Frontal cortex (tissue), 3 donors: ENCODE measurements at regions not wholly inside any gene's neighbourhood (a gene's known extent, or its start where the extent isn't known, plus 50 kb on each side); places are given as distances from the start of the nearest gene placed in this dataset.

Source experiments
- DNase-seq, 2 donors: peaks; one replicate each; pipeline ENCODE4 v3.0.0; 2012; ENCODE audit warnings: low spot score in 2 of 2
- FAIRE-seq: peaks from 2 replicates; lab custom pipeline; 2012; peaks lifted over from hg19 to GRCh38; lab: Jason Lieb, UNC
- donor health status: control.
- donor health status: control.
- donor health status: control.

DNA sequence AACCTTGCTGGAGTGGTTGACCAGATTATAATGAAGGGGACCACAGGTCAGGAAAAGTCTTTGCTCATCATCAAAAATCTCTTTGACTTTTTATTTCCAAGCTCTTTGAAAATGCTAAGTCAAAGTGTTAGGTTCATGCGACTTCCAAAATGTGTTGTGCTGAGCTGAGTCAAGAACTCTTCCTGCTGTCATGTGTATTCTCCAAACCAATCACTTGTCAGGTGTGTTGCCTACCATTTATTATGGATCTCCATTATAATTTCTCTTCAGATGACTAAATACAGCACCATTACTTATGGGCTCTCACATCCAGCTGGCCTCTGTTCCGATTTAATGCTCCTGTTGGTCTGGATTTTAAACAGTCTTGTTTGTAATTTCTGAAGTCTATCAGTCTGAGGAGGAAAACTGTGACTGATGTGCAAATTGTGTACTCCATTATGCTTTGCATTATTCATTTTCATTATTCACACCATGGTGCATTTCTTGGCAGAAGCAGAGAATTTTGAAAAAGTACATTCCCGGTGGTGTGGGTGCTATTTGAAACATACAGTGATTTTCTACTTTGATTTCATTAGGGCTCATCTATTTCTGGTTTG lies 562.5 kb downstream of the LMO7 start:
- DNase-seq, result no peak
- no peak for FAIRE-seq

DNA sequence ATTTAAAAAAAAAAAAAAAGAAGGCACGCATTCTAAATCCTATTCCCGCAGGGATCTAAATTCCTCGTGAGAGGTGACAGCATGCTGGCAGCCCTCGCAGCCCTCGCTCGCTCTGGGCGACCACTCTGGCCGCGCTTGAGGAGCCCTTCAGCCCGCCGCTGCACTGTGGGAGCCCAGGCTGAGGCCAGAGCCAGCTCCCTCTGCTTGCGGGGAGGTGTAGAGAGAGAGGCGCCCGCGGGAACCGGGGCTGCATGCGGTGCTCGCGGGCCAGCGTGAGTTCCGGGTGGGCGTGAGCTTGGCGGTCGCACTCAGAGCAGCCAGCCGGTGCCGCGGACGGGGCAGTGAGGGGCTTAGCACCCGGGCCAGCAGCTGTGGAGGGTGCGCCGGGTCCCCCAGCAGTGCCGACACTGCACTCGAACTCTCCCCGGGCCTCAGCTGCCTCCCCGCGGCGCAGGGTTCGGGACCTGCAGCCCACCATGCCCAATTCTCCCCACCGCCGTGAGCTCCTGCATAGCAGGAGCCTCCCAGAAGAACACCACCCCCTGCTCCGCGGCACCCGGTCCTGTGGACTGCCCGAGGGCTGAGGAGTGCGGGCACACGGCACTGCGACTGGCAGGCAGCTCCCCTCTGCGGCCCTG lies 553.9 kb downstream of the LMO7 start:
- DNase-seq (no peak), FAIRE-seq (no peak)

DNA sequence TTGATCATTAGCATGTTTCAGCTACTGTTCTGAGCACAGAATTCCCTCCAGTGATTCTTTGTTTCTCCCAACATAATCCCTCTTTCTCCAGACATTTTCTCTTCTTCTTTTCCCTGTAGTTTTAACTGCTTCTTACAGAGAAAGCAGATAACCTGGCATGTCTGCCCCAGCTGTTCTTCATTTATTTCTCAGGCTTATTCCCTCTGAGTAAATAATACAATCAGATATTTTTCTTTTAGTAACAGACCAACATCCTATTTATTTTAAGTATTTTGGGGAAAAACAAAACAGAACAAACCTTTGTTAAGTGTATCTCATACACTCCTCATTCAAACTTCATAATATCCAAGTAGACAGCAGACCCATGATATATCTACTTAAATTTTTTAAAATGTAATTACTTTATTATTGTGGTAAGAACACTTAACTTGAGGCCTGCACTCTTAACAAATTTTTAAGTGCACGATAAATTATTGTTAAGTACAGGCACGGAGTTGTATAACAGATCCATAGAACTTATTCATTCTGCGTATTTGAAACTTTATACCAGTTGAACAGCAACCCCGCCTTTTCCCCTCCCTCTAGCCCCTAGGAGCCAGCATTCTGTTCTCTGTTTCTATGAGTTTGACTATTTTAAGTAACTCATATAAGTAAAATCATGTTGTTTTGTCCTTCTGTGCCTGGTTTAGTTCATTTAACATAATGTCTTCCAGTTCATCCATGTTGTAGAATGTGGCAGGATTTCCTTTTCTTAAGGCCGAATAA lies 540.0 kb downstream of the LMO7 start:
- FAIRE-seq (no peak), DNase-seq (no peak)

DNA sequence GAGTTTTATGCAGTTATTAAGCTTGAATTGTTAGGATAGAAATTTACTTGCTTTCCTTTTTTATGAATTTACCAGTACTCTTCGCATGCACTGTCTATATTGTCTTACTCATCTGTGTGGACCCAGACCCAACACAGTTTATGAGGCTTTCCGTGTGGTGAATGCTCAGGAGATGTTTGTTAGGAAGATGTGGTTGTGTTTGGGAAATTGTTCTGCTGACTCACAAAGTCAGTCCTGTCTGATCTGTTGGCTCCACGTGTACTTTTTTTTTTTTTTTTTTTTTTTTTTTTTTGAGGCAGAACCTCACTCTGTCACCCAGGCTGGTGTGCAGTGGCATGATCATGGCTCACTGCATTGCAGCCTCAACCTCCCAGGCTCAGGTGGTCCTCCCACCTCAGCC lies 532.5 kb downstream of the LMO7 start:
- no peak for DNase-seq
- no peak for FAIRE-seq

DNA sequence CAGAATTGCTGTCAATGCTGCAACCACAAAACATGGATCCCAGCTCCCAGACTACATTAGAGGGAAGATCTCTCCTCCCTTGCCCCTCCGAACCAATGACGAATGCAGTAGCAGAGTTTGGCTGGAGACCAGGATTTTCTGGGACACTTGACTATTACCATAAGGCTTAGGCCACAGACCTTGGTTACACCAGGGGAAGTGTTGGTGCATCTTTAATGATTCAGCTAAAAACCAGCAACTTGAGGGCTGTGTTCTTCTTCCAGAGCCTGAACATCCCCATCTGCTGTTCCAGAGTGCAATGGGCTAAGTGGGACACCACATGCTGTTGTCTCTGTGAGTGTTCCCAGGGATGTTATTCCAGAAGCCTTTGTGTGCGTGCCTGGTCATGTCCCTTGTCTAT lies 528.2 kb downstream of the LMO7 start:
- FAIRE-seq, result no peak
- no peak for DNase-seq

DNA sequence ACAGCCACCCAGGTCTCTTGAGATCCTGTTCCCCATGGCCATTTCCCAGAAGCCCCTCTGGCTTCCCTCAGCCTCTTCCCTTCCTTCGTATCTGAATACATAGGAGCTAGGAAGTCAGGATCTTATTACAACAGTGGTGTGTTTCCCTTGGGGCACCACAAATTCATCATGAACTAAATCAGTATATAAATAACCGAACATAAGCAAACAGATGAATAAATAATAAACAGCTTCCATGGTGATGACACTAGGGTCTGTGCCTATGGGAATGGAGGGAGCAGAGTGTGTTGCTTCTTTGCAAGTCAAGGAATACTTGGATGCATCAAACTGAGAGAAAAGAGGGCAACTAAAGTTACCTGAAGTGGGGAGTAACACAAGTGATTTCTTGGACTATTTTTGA lies 527.6 kb downstream of the LMO7 start:
- FAIRE-seq (no peak), DNase-seq (no peak)

DNA sequence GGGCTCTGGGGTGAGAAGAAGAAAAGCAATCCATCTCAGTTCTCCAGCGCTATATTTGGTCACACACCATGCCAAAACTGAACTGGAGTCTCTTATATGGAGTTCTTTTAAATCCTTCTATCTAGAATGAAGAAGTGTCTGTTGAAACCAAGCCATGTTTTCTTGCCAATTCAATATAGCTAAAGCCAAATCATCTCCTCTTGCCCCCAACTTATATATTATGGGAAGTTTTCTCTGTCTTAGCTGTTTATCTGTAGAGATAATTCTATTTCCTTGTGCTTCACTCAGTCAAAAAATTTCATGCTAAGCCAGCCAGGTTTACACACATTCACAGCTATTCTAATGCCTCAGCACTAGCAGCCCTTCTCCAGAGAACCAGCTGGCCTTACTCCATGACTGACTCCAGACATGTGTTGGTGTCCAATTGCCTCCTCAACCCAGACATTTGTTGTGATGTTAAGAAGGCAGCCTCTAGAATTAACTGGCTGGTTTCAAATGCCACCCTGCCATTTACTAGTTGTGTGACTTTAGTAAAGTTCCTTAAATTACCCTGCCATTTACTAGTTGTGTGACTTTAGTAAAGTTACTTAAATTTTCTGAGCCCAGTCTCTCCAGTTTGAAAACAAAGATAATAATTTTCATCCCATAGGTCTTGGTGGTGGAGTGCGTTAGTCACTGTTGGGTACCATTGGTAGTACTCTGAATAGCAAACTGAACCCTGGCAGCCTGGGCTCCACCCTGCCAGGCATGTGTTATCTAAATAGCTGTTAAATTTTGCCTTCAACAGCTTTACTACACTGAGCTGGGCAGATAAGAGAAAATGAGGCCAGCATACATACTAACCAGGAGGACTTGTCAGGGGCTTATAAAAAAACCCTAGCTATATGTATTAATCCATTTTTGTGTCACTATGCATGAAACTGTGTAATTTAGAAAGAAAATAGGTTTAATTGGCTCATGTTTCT lies 525.1 kb downstream of the LMO7 start:
- no peak for FAIRE-seq

DNA sequence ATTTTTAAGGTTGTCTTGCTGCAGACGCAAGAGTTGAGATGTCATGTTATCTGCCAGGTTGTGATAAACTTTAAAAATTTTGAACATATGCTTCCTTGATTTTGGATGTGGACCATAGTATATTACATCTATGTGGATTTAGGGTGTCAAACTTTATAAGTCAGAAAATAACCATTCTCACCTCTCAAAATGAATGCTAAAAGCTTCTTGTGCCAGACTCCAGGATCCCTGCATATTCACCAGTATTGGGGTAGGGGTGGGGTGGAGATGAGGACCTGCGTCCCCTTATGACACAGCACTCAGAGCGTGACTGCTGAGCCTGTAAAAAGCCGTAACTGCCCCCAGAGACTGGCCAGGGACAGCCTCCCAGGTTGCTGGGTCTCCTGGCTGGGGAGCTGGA lies 524.4 kb downstream of the LMO7 start:
- FAIRE-seq (no peak), DNase-seq (no peak)

More for the DNA sequence above, 525.1 kb downstream of the LMO7 start:
- no peak for DNase-seq

DNA sequence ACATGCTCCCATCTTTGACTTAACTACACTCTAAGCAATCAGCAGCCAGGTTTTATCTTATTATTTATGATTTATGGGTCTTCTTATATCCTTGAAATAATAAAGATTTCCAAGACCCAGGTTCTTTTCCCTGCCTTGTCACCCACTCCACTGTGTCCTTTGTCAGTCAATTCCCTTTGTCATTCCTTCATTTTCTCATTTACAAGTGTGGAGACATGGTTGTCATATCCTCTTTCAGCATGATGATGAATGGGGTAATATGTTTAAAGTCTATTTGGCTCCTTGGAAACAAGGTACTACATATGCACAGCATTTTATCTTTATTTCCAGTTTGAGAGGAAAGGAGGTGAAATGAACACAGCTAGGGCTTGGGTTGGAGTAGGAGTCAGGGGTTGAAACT lies 521.8 kb downstream of the LMO7 start:
- no peak for DNase-seq
- no peak for FAIRE-seq

DNA sequence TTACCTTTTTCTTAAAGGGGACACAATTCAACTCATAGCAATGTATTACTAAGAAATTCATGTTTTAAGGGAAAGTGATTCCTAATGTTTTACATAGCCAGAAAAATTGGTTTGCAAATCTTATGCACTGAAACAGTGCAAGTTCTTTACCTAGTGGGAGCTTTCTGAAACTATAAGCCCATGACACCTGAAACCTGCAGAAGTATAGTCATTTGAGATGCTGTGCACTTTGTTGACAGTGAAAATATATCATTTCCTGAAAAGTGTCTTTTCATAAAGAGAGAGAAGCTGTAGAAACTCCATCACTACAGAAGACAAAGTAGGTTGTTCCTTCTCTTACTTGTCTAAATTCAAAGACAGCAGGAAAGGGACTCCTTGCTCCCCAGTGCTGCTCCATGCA lies 517.1 kb downstream of the LMO7 start:
- FAIRE-seq (no peak), DNase-seq (no peak)

DNA sequence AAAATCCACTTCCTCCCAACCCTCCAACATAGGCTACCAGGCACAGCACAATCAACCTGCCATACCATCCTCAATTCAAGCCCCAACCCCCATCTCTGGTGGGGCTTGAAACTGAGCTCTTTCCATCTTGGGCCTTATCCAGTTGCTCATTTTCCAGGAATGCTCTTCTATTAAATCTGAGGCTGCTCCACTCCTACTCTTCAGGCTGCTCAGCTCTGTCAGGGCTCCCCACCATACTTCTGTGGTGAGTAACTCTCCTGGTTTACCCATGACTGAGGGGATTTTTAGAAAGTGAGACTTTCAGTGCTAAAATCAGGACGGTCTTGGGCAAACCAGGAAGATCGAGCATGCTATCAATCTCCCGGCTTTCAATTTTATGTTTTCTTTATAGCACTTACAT lies 512.8 kb downstream of the LMO7 start:
- no peak for FAIRE-seq
- no peak for DNase-seq

DNA sequence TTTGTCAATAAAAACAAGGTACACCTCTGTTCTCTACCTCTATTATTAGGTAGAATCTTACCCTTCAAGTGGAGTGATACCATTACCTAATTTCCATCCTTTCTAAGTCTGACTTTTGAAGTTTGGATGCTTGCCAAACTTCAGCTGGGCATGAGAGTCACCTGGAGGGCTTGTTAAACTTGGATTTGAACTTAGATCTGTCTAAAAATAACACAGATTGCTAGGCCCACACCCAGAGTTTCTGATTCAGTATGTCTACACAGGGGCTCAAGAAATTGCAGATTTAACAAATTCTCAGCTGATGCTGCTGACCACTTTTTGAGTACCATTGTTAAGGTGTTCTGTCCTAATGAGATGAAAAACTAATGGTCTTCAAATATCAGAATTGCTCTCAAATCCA lies 512.2 kb downstream of the LMO7 start:
- FAIRE-seq (no peak), DNase-seq (no peak)

DNA sequence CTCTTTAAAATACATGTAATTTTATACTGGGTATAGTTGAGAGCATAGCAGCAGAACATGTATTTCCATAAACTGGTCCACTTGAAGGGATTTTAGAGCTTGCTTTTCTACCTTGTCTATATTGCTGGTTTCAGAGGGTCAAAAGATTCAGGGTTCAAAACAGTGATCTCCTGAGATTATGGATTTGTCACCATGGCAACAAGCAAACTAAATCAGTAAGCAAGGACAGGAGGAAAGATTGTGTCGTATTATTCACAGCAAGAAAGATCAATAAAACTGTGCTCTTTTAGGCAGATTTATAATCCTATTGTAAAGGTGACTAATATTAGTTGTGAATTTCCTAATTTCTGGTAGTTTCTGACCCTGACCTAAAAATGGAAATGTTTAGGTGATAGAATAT lies 496.4 kb downstream of the LMO7 start:
- FAIRE-seq, result no peak

DNA sequence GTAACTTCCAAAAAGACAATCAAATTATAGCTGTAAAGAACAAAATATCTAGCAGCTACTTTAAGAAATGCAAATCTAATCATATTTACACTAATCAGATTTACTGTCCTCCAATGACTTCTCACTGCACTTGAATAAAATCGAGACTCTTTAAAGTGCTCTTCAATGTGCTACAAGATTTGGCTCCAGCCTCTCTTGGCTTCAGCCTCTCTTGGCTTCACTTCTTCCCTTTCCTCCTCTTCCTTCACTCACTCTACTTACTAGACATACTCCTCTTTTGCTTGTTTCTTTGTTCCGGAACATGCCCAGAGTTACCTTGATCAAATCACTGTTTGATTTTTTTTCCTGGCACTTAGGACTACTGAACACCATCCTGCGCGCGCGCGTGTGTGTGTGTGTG lies 495.4 kb downstream of the LMO7 start:
- no peak for DNase-seq
- FAIRE-seq, result no peak

More for the DNA sequence above, 496.4 kb downstream of the LMO7 start:
- no peak for DNase-seq

DNA sequence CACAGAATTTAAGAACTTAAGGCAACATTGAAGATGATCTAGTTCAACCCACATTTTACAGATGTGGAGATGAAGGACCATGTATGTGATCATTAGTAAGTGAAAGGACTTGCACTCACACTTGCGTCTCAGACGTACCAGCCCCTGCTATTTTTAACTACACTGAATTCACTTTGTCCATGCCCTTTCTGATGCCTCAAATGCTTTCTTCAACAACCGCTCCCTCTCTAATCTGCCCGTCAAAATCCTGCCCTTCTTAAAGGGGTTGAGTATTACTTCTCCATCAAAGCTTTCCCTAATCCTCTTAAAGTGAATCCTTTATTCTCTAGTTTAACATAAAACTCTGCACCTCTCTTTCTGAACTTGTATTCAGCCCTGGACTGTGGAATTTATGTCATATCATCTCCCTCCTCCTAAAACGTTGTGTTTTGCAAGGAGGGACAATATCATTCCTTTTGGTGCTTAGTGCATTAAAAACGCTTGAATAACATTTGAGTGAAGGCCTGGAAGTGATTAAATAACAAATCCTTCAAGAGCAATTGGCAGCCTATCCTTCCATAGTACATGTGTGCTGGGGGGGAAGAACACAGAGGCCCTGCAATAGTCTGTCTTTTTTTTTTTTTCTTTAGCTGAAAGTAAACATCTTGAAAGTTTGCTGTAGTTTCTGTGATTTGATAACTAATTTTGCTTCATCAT lies 493.3 kb downstream of the LMO7 start:
- DNase-seq (no peak), FAIRE-seq (no peak)

DNA sequence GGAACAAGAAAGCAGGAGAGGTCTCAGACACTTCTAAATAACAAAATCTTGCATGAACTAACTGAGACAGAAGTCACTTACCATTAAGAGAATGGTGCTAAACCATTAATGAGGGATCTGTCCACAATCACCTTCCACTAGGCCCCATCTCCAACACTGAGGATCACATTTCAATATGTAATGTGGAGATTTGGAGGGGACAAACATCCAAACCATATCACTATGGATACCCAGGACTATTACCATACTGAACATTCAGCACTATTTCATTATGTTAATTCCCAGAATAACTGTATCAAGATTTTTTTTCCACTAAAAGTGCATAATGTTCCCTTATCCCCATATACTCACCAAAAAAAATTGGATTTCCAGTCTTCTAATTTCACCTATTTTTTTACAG lies 491.8 kb downstream of the LMO7 start:
- no peak for DNase-seq
- no peak for FAIRE-seq

DNA sequence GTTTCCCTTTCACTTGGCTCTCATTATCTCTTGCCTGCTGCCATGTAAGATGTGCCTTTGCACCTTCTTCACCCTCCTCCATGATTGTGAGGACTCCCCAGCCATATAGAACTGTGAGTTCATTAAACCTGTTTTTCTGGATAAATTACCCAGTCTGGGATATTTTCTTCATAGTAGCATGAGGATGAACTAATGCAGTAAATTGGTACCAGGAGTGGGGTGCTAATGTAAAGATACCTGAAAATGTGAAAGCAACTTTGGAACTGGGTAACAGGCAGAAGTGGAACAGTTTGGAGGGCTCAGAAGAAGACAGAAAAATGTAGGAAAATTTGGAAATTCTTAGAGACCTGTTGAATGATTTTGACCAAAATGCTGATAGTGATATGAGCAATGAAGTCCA lies 487.4 kb downstream of the LMO7 start:
- no peak for DNase-seq
- no peak for FAIRE-seq

DNA sequence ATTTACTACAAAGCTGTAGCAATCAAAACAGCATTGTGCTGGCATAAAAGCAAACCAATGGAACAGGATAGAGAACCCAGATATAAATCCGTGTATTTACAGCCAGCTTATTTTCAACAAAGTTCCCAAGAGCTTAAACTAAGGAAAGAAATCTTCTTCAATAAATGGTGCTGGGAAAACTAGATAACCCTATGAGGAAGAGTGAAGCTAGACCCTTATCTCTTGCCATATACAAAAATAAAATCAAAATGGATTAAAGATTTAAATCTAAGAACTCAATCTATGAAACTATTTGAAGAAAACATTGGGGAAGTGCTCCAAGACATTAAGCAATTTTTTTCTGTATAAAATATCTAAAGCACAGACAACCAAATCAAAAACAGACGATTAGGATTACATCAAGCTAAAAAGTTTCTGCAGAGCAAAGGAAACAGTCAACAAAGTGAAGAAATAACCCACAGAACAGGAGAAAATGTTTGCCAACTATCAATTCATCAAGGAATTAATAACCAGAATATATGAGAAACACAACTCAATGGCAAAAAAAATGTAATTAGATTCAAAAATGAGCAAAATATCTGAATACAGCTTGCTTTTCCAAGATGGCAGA lies 480.7 kb downstream of the LMO7 start:
- FAIRE-seq (no peak), DNase-seq (no peak)

DNA sequence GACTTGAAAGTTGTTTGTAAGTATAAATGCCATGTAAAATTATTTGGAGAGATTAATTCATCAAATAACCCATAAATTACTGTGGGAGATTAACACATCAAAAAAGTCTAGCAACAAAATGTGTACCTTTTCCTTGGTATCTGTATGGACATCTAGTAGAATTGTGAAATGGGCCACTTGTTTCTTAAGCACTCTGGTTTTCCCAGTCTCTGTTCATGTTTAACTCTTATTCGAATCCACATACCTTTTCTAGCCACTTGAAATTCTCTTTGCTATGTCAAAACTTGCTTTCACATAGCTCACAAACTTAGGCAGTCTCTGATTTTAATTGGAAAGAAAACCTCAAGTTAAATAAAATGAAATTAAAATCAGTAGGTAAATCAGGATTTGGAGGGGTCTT lies 470.6 kb downstream of the LMO7 start:
- no peak for FAIRE-seq
- no peak for DNase-seq
